Fibroblast of lung (primary cell): ENCODE measurements at regions not wholly inside any gene's neighbourhood (a gene's known extent, or its start where the extent isn't known, plus 50 kb on each side); places are given as distances from the start of the nearest gene placed in this dataset.
"Not testable (repeated sequence)": the region's sequence is repeated elsewhere in the genome, so short reads cannot be mapped to it uniquely, and the experiment has no call there.

ENCODE experiments used
- DNase-seq, 2 donors: peaks; one replicate each; pipeline versions ENCODE4 v3.0.0 to v3.0.0-alpha.2; 2010; ENCODE audit warnings: low read depth in 2 of 2
- H2AFZ ChIP-seq: 2 replicates; pipeline ENCODE4 v1.5.1; 2012; ENCODE audit warnings: low read length, control low read depth, inconsistent platforms
- H3K27ac ChIP-seq: 2 replicates; pipeline ENCODE4 v1.5.1; 2011; ENCODE audit warnings: low read length, control low read depth; ENCODE audit not compliant: insufficient read depth
- H3K27me3 ChIP-seq: 2 replicates; pipeline ENCODE4 v1.5.1; 2011; ENCODE audit warnings: mild to moderate bottlenecking, low read length; ENCODE audit not compliant: control insufficient read depth, insufficient read depth
- H3K36me3 ChIP-seq: 2 replicates; pipeline ENCODE4 v1.5.1; 2011; ENCODE audit warnings: low read length; ENCODE audit not compliant: control insufficient read depth, insufficient read depth
- H3K4me1 ChIP-seq: 2 replicates; pipeline ENCODE4 v1.5.1; 2011; ENCODE audit warnings: low read length; ENCODE audit not compliant: control insufficient read depth, insufficient read depth; ENCODE audit errors: extremely low read depth
- H3K4me2 ChIP-seq: 2 replicates; pipeline ENCODE4 v1.5.1; 2011; ENCODE audit warnings: low read length, control low read depth; ENCODE audit not compliant: insufficient read depth; ENCODE audit errors: extremely low read depth
- H3K4me3 ChIP-seq, 4 experiments: fragments of 200-600 bp in 1 of 4; sonication (generic) in 1 of 4; replicated peaks in 1 of 4; 2 replicates each; pipeline ENCODE4 v1.5.1; 2011 to 2016; ENCODE audit warnings: low read length in 4 of 4, low read depth in 3 of 4, mild to moderate bottlenecking in 3 of 4, control low read depth in 2 of 4, inconsistent platforms in 1 of 4, mixed read lengths in 1 of 4; ENCODE audit not compliant: insufficient read depth in 1 of 4; ENCODE audit errors: control extremely low read depth in 1 of 4
- H3K79me2 ChIP-seq: 2 replicates; pipeline ENCODE4 v1.5.1; 2012; ENCODE audit warnings: mild to moderate bottlenecking, low read length, inconsistent platforms; ENCODE audit not compliant: control insufficient read depth, insufficient read depth
- H3K9ac ChIP-seq: 2 replicates; pipeline ENCODE4 v1.5.1; 2011; ENCODE audit warnings: mild to moderate bottlenecking, low read length, control low read depth; ENCODE audit not compliant: insufficient read depth
- H3K9me3 ChIP-seq: 2 replicates; pipeline ENCODE4 v1.5.1; 2012; ENCODE audit warnings: low read depth, low read length; ENCODE audit not compliant: control insufficient read depth, insufficient read depth
- H4K20me1 ChIP-seq: 2 replicates; pipeline ENCODE4 v1.5.1; 2011; ENCODE audit warnings: low read length; ENCODE audit not compliant: control insufficient read depth, insufficient read depth; ENCODE audit errors: extremely low read depth
- CTCF ChIP-seq, 2 donors: IDR thresholded peaks in 1 of 2; conservative IDR thresholded peaks in 1 of 2; 1 replicate in 1 of 2; 2 replicates in 1 of 2; pipeline ENCODE4 v1.5.1; 2011 to 2012; ENCODE audit warnings: low read length in 2 of 2, control low read depth in 1 of 2, inconsistent platforms in 1 of 2, low read depth in 1 of 2, mild to moderate bottlenecking in 1 of 2
- EZH2 ChIP-seq: IDR thresholded peaks from 2 replicates; pipeline ENCODE4 v1.5.1; 2012; ENCODE audit warnings: low read length, control low read depth, mild to moderate bottlenecking; ENCODE audit errors: missing control alignments

- DNase-seq: peak; percentile 20 to 50
- Histone ChIP-seq H3K4me2 (no peak overlapping the region), H3K27ac (no peak overlapping the region), H3K9ac (no peak overlapping the region), H2AFZ (no peak overlapping the region), H3K9me3 (no peaks in the 10 kb centered on the region), H3K27me3 (no peaks in the 10 kb centered on the region), H3K4me1 (no peaks in the 10 kb centered on the region), H3K79me2 (no peaks in the 10 kb centered on the region), H3K4me3 (no peak overlapping the region), H3K36me3 (no peaks in the 10 kb centered on the region), H4K20me1 (no peaks in the 10 kb centered on the region)
- TF ChIP-seq EZH2 (no peak), CTCF (conservative IDR thresholded peaks at IDR 0.05 in 1 of 2, IDR thresholded peaks at IDR 0.05 in 1 of 2; ENCODE audit: low read depth in 1 of 2, low read length in 2 of 2) (no peak)
Observed at GRCh38 chr1:228669242-228669585, 66.1 kb upstream of the RHOU start.

- not testable (repeated sequence) for H4K20me1 ChIP-seq, H3K27me3 ChIP-seq, H3K79me2 ChIP-seq, H3K4me2 ChIP-seq, H3K4me1 ChIP-seq, H3K27ac ChIP-seq, H3K9me3 ChIP-seq, H2AFZ ChIP-seq, H3K9ac ChIP-seq, DNase-seq, H3K36me3 ChIP-seq, H3K4me3 ChIP-seq
Observed at GRCh38 chr1:228681076-228681565, 54.2 kb upstream of the RHOU start.

- Histone ChIP-seq H3K4me3 (no peak overlapping the region), H3K9me3 (no peaks in the 10 kb centered on the region), H3K4me2 (no peak overlapping the region), H3K4me1 (no peaks in the 10 kb centered on the region), H4K20me1 (no peaks in the 10 kb centered on the region), H3K27ac (no peak overlapping the region), H3K9ac (no peak overlapping the region), H3K79me2 (no peaks in the 10 kb centered on the region), H2AFZ (no peak overlapping the region), H3K27me3 (no peaks in the 10 kb centered on the region), H3K36me3 (no peaks in the 10 kb centered on the region)
- no peak for DNase-seq
- no peak for TF ChIP-seq EZH2
- no peak for TF ChIP-seq CTCF (conservative IDR thresholded peaks at IDR 0.05 in 1 of 2, IDR thresholded peaks at IDR 0.05 in 1 of 2; ENCODE audit: low read depth in 1 of 2, low read length in 2 of 2)
Observed at GRCh38 chr1:228683428-228683827, 51.9 kb upstream of the RHOU start.
